RWPE1 (cell line): ENCODE measurements at regions not wholly inside any gene's neighbourhood (a gene's known extent, or its start where the extent isn't known, plus 50 kb on each side); places are given as distances from the start of the nearest gene placed in this dataset.
"Not testable (repeated sequence)": the region's sequence is repeated elsewhere in the genome, so short reads cannot be mapped to it uniquely, and the experiment has no call there.

Experiments used
- CTCF ChIA-PET: fragments of 350-600 bp; sonication (Branson Sonifier 250); formaldehyde crosslinking; extraction: SDS; loops from one replicate; lab custom pipeline; 2021; lab: Yijun Ruan, JAX
- POLR2A ChIA-PET: fragments of 400-600 bp; formaldehyde crosslinking; extraction: SDS; loops from one replicate; lab custom pipeline; 2020; ENCODE audit warnings: antibody characterized with exemption; ENCODE audit not compliant: low non-redundant PET; lab: Yijun Ruan, JAX
- DNase-seq: peaks from one replicate; pipeline ENCODE4 v3.0.0; 2012; ENCODE audit warnings: low spot score
- H3K27ac ChIP-seq: fragments of 450-650 bp; 2 replicates; pipeline ENCODE4 v1.5.1; 2017
- CTCF ChIP-seq: fragments of 450-650 bp; conservative IDR thresholded peaks from 2 replicates; pipeline ENCODE4 v1.5.1; 2017; ENCODE audit warnings: low read depth, mild to moderate bottlenecking

- H3K27ac ChIP-seq: no peak overlapping the region
- DNase-seq: no peak
- POLR2A ChIA-PET: no interaction called here
- CTCF ChIA-PET: interaction anchor here (0.6 kb wide), 1 partner anchor 520 kb away, joined by 3 read pairs; no protein-coding TSS in a partner anchor
- no peak for TF ChIP-seq CTCF
Measured at GRCh38 chr10:107952649-107953556, 788.4 kb upstream of the SORCS1 start.

DNA sequence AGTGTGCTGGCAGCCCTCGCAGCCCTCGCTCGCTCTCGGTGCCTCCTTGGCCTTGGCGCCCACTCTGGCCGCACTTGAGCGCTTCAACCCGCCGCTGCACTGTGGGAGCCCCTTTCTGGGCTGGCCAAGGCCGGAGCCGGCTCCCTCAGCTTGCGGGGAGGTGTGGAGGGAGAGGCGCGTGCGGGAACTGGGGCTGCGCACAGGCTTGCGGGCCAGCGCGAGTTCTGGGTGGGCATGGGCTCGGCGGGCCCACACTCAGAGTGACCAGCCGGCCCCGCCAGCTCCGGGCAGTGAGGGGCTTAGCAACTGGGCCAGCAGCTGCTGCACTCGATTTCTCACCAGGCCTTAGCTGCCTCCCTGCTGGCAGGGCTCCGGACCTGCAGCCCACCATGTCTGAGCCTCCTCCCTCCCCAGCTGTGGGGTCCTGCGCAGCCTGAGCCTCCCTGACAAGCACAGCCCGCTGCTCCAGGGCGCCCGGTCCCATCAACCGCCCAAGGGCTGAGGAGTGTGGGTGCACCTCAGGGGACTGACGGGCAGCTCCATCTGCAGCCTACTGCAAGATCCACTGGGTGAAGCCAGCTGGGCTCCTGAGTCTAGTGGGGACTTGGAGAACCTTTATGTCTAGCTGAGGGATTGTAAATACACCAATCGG lies 786.0 kb upstream of the SORCS1 start:
- H3K27ac ChIP-seq, DNase-seq, POLR2A ChIA-PET: not testable (repeated sequence)
- CTCF ChIA-PET: interaction anchor here (0.8 kb wide), 1 partner anchor 109 kb away, joined by 3 read pairs; no protein-coding TSS in a partner anchor

DNA sequence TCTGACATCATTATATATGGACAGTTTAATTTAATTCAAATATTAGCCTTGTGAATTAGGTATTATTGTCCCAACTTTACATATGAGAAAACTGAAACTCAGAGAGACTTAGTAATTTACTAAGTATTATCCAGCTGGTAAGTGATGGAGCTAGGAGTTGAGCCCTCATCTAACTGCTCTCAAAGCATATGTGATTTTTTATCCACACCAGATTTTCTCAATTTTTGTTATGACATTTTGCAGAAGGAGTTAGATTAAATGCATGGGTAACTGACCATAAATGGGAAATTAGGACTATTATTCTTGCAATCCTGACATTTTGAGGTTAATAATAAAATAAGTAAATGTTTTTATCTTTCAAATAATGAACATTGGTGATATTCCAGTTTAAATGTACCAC lies 778.3 kb upstream of the SORCS1 start:
- H3K27ac ChIP-seq: no peak overlapping the region
- no peak for TF ChIP-seq CTCF
- CTCF ChIA-PET: no interaction called here
- no peak for DNase-seq
- POLR2A ChIA-PET: no interaction called here

GRCh38 chr10:107933076-107933475 lies 768.6 kb upstream of the SORCS1 start:
- CTCF ChIA-PET: no interaction called here
- no peak for DNase-seq
- POLR2A ChIA-PET: no interaction called here
- no peak overlapping the region for H3K27ac ChIP-seq
- no peak for TF ChIP-seq CTCF

- POLR2A ChIA-PET: no interaction called here
- CTCF ChIA-PET: no interaction called here
- TF ChIP-seq CTCF: no peak
- DNase-seq: no peak
- no peak overlapping the region for H3K27ac ChIP-seq
Measured at GRCh38 chr10:107931808-107932207, 767.3 kb upstream of the SORCS1 start.

GRCh38 chr10:107930037-107930436 lies 765.5 kb upstream of the SORCS1 start:
- no peak overlapping the region for H3K27ac ChIP-seq
- no peak for DNase-seq
- POLR2A ChIA-PET: no interaction called here
- no peak for TF ChIP-seq CTCF
- CTCF ChIA-PET: no interaction called here

DNA sequence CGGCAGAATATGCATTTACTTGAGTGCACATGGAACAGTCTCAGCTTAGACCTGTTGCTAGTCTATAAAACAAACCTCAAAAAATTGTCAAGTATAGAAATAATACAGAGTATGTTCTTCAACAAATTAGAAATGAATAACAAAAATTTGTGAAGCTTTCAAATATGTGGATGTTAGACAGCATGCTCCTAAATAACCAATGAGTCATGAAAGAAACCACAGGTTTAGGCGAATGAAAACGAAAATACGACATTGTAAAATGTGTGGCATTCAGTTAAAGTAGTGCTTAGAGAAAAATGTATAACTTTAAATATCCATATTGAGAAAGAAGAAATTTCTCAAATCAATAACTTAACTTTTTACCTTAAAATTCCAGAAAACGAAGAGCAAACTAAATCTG lies 760.0 kb upstream of the SORCS1 start:
- ChIA-PET CTCF (no interaction called here), POLR2A (no interaction called here)
- no peak for DNase-seq
- no peak overlapping the region for H3K27ac ChIP-seq
- TF ChIP-seq CTCF: no peak
